ENCODE measurements at regions not wholly inside any gene's neighbourhood (a gene's known extent, or its start where the extent isn't known, plus 50 kb on each side); places are given as distances from the start of the nearest gene placed in this dataset.
"Not testable (repeated sequence)": the region's sequence is repeated elsewhere in the genome, so short reads cannot be mapped to it uniquely, and the experiment has no call there.

- not testable (repeated sequence) for H3K4me3 ChIP-seq (ENCODE audit: low read depth, low read length); DNase-seq (ENCODE audit: low read depth)
These were observed 223.7 kb upstream of the ANKRD20A1 start for GRCh38 chr9:67635067-67635466.

DNA sequence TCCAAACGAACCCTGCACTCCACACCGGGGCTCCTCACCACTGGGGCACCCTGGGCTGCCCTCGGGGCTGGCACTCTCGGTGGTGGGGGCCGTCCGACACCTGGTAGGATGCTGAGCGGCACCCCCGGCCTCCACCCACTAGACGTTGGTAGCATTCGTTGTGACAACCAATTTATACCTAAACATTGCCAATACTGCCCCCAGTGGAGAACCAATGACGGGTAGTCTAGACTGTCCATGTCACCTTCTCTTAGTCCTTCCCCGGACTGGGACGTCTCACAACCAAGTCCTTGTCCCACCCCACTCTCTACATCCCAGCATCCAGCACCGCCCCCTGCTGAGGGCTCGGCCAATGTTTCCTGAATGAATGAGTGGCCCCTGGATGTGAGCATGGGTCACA lies 246.8 kb upstream of the ANKRD20A1 start:
- not testable (repeated sequence) for DNase-seq (ENCODE audit: low read depth); H3K4me3 ChIP-seq (ENCODE audit: low read depth, low read length)

GRCh38 chr9:67609872-67610271 lies 248.9 kb upstream of the ANKRD20A1 start:
- not testable (repeated sequence) for H3K4me3 ChIP-seq (ENCODE audit: low read depth, low read length); DNase-seq (ENCODE audit: low read depth)

DNA sequence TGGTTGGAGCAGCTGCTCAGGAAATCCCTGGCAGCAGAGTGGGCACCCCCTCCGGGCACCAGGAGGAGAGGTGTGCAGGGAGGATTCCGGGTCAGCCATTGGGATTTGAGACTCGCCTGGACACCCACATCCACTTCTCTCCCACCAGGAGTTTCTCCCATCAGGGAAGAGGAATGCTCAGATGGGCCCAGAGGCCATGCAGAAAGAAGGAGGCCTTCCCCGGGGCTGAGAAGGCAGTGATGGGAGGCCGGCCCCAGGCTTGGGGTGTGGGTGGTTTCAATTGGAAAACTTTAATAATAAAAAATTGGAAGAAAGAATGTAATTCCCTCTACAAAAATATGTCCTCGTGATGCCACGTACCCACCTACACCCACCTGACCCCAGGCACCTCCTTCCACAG lies 249.3 kb upstream of the ANKRD20A1 start:
- not testable (repeated sequence) for H3K4me3 ChIP-seq (ENCODE audit: low read depth, low read length); DNase-seq (ENCODE audit: low read depth)

DNA sequence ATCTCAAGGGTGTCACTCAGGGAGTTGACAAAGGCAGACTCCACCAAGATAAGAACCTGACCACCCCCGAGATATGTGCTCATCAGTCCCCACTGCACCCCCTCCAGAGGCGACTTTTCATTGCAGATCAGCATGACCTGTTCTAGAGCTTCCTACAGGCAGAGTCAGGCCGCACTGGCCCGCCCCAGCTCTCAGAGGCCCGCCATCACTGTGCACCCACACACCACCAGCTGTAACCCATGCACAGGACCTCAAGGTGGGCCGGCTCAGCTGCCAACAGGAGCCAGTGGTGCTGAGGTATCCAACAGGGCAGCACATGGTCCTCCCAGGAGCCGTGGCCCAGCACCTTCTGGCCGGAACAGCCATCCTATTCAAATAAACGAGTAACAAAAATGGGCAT lies 253.6 kb upstream of the ANKRD20A1 start:
- not testable (repeated sequence) for H3K4me3 ChIP-seq (ENCODE audit: low read depth, low read length); DNase-seq (ENCODE audit: low read depth)

- DNase-seq (ENCODE audit: low read depth); H3K4me3 ChIP-seq (ENCODE audit: low read depth, low read length): not testable (repeated sequence)
These were observed 255.1 kb upstream of the ANKRD20A1 start for GRCh38 chr9:67603609-67604008.

DNA sequence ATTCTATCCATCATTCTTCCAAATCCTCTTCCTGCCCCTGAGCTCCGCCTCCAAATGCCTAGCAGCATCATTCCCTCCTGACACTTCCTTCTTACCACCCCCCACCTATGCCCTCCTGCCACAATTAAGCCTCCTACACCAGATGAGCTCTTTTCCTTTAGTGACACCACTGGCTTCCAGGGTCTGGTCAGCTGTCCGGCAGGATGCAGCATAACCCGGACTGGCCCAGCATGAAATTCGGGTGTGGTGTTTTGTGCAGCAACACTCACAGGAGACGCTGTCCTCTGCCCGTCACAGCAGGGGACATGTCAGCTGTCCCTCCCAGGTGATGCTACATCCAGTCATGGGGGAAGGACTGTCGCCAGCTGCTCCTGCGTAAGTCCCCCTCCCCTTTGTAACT lies 266.3 kb upstream of the ANKRD20A1 start:
- not testable (repeated sequence) for DNase-seq (ENCODE audit: low read depth); H3K4me3 ChIP-seq (ENCODE audit: low read depth, low read length)

- not testable (repeated sequence) for DNase-seq (ENCODE audit: low read depth); H3K4me3 ChIP-seq (ENCODE audit: low read depth, low read length)
These were observed 302.9 kb upstream of the ANKRD20A1 start for GRCh38 chr9:67555874-67556273.

DNA sequence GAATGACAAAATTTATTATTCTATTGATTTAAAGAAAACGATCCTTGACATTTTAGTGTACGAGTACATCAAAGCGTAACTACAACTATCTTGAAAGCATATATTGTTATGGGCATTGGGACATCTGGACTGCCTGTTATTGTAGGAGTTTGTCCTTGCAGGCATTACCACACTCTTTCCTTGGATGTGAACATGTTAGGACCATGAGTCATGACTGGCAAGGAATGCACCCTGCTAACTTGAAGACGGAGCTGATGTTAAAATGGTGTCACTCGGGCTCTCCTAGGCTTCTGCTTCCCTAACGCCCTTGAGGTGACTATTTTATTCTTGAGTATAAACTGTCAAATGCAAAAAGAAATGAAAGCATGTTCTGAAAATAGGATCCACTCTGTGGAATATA lies 308.7 kb upstream of the ANKRD20A1 start:
- H3K4me3 ChIP-seq (ENCODE audit: low read depth, low read length); DNase-seq (ENCODE audit: low read depth): not testable (repeated sequence)

DNA sequence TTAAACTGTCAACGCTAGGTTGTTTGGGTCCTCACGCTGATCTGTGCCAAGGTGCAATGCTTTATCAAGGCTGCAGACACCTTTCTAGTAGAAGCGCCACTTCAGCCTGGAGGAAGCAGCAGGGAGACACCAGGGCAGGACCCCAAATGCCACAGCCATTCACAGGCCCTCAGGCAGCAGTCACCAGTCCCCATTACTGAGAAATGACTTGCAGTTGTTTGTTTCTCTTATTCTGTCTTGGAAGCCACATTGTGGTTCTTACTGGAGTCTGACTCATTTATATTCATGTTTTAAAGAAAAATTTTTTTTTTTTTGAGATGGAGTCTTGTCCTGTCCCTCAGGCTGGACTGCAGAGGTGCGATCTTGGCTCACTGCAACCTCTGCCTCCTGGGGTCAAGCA lies 328.9 kb upstream of the ANKRD20A1 start:
- DNase-seq (ENCODE audit: low read depth); H3K4me3 ChIP-seq (ENCODE audit: low read depth, low read length): not testable (repeated sequence)

DNA sequence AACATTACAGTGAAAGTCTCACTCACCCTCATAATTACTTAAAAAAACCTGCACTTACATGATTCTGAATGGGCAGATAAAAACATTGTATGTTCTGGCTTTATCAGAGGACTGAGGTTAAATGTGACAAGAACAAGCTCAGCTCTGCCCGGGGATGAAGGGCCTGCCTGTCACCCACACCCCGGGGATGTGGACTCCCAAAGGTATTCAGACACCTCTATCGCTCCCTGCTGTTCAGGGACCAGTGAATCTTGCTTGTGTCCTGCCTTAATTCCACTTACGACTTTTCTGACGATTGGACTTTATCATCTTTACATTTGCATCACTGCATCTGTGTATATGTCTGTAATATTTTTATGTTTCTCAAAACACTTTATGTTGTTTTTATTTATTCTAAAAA lies 341.8 kb upstream of the ANKRD20A1 start:
- DNase-seq (ENCODE audit: low read depth); H3K4me3 ChIP-seq (ENCODE audit: low read depth, low read length): not testable (repeated sequence)

DNA sequence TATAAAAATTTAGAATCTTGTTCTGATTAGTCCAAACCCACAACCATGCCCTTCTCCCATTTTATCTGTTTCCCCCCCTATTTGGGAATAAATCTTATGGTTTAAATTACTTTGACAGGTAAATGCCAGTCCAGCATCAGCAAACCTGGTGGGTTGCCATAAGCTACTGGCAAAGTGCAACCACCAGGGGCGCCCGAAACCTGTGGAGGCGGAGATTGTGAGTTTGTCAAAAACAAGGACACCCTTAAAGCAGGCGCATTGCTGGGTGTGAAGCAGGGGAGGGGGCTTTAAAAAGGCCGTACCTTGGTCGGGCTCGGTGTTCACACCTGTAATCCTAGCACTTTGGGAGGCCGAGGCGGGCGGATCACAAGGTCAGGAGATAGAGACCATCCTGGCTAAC lies 344.1 kb upstream of the ANKRD20A1 start:
- H3K4me3 ChIP-seq (ENCODE audit: low read depth, low read length); DNase-seq (ENCODE audit: low read depth): not testable (repeated sequence)

DNA sequence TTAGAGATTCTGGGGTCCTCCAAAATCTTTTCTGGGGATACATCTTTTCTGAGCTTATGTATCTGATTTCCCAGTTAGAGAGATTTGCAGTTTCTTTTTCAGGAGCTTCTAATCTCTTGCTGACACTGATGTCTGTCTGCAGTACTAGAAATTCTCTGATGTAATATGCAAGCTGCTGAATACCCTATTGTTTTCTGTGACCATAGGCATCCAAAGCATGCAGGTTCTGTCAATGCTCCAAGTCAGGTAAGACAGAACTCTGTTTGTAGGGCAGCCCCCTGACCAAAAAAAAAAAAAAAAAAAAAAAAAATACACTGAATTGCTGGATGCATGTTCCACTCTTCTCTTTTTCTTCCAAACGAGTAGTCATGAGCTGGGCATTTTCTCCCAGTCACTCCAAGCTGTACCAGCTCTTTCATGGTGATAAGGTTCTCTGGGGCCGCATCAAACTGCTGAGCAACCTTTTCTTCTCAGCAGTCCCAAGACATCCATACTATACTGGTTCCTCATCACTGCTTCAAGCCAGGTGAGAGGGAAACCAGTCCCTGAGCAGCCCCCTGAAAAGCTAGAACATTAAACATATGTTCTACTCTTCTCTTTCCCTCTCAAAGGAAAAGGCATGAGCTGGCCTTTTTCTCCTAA lies 354.9 kb upstream of the ANKRD20A1 start:
- not testable (repeated sequence) for DNase-seq (ENCODE audit: low read depth); H3K4me3 ChIP-seq (ENCODE audit: low read depth, low read length)

- H3K4me3 ChIP-seq (ENCODE audit: low read depth, low read length); DNase-seq (ENCODE audit: low read depth): not testable (repeated sequence)
These were observed 366.7 kb upstream of the ANKRD20A1 start for GRCh38 chr9:67492028-67492427.

DNA sequence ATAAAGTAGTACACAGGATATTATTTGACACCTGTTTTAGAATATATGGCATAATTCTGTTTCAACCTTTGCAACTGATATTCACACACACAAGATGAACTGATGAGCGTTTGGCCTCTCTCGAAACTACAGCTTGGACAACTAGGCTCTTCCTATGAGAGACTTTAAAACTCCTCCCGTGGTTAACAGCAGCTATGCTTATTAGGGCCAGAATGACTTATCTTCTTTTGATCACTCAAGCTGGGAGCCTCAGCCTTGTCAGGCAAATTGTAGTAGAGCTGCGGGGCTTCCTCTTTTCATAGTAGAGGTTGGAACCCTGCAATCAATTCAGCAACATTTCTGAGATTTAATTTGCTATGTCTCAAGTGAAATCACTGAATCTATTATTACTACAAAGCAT lies 381.3 kb upstream of the ANKRD20A1 start:
- DNase-seq (ENCODE audit: low read depth), result not testable (repeated sequence)

DNA sequence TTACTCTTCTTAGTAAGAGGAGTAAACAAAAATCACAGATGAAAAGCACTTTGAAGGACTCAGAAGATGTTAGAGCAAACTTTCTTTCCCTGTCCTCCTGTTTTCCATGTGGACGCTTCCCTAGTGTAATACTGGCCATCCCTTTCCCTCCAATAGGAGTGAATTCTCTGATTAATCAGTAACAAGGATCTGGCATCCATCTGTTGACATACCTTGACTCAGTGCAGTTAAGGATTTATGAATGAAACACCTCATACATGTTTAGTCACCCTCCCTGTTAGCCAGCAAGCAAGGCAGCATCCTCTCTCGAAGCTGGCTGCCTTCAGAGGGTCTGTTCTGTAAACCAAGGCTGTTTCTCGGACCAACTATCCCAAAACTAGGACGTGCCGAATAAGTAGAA lies 388.0 kb upstream of the ANKRD20A1 start:
- DNase-seq (ENCODE audit: low read depth); H3K4me3 ChIP-seq (ENCODE audit: low read depth, low read length): not testable (repeated sequence)

More for the DNA sequence above, 381.3 kb upstream of the ANKRD20A1 start:
- H3K4me3 ChIP-seq (ENCODE audit: low read depth, low read length), result not testable (repeated sequence)

DNA sequence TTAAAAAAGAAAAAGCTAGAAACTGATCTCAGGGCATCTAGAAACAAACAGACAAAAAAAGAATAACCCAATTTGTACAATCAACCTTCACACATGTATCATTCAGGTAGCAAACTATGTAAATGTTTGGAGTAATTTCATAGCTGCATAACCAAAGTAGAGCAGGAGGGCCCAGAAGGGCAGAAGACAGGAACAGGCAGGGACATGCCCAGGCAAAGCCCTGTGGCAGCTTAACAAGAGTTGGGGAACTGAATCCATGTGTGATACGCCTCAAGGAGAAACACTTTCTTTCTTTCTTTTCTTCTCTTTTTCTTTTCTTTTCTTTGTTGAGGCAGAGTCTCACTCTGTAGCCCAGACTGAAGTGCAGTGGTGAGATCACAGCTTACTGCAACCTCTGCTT lies 390.4 kb upstream of the ANKRD20A1 start:
- not testable (repeated sequence) for DNase-seq (ENCODE audit: low read depth); H3K4me3 ChIP-seq (ENCODE audit: low read depth, low read length)

- DNase-seq (ENCODE audit: low read depth); H3K4me3 ChIP-seq (ENCODE audit: low read depth, low read length): not testable (repeated sequence)
These were observed 396.7 kb upstream of the ANKRD20A1 start for GRCh38 chr9:67461796-67462757.

DNA sequence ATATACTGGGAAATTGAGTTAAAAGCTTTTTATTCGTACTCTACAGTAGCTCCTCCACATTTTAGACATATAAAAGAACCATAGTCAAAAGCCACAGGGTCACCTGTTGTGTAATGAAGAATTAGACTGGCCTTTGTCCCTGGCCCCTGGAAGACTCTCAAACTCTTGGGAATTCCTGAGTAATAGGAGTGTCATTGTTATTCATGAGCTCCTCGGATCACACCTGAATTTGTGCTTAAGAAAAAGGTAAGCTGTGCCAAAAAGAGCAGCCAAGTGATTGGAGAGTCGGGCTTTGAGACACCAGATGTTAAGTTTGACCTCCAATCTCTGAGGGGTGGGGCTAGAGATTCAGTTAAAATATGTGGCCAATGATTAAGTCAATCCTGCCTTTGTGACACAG lies 405.8 kb upstream of the ANKRD20A1 start:
- DNase-seq (ENCODE audit: low read depth); H3K4me3 ChIP-seq (ENCODE audit: low read depth, low read length): not testable (repeated sequence)

- H3K4me3 ChIP-seq (ENCODE audit: low read depth, low read length); DNase-seq (ENCODE audit: low read depth): not testable (repeated sequence)
These were observed 416.4 kb upstream of the ANKRD20A1 start for GRCh38 chr9:67442313-67442712.
